DOHH2 (cell line): ENCODE measurements at regions not wholly inside any gene's neighbourhood (a gene's known extent, or its start where the extent isn't known, plus 50 kb on each side); places are given as distances from the start of the nearest gene placed in this dataset.

Source experiments
- H3F3A ChIP-seq: fragments of 200-600 bp; sonication (generic), shearing (Covaris generic); 2 replicates; pipeline ENCODE4 v1.6.0; 2016; ENCODE audit warnings: antibody characterized with exemption, mild to moderate bottlenecking; ENCODE audit not compliant: control insufficient read depth, insufficient read depth
- H3K27ac ChIP-seq: fragments of 200-600 bp; sonication (generic); 2 replicates; pipeline ENCODE4 v1.5.1; 2014; ENCODE audit warnings: low read depth, mild to moderate bottlenecking, low read length, moderate library complexity
- H3K27me3 ChIP-seq: fragments of 200-600 bp; sonication (generic); 2 replicates; pipeline ENCODE4 v1.6.1; 2014; ENCODE audit warnings: mild to moderate bottlenecking, low read length, mixed read lengths; ENCODE audit not compliant: control insufficient read depth
- H3K36me3 ChIP-seq: fragments of 200-600 bp; sonication (generic); 2 replicates; pipeline ENCODE4 v1.6.1; 2014; ENCODE audit warnings: mild to moderate bottlenecking, low read length, moderate library complexity, mixed read lengths; ENCODE audit not compliant: control insufficient read depth
- H3K4me1 ChIP-seq: fragments of 200-600 bp; sonication (generic); 2 replicates; pipeline ENCODE4 v1.6.1; 2014; ENCODE audit warnings: mild to moderate bottlenecking, low read length, mixed read lengths; ENCODE audit not compliant: control insufficient read depth
- H3K4me2 ChIP-seq: fragments of 200-600 bp; sonication (generic); 2 replicates; pipeline ENCODE4 v1.6.0; 2014; ENCODE audit warnings: mild to moderate bottlenecking, low read length, moderate library complexity
- H3K4me3 ChIP-seq: fragments of 200-600 bp; sonication (generic); 2 replicates; pipeline ENCODE4 v1.5.1; 2014; ENCODE audit warnings: mild to moderate bottlenecking, low read length, mixed read lengths
- H3K79me2 ChIP-seq: fragments of 200-600 bp; sonication (generic); 2 replicates; pipeline ENCODE4 v1.6.1; 2014; ENCODE audit warnings: mild to moderate bottlenecking, low read length, mixed read lengths; ENCODE audit not compliant: control insufficient read depth
- H3K9me2 ChIP-seq: fragments of 200-600 bp; sonication (generic); replicated peaks from 2 replicates; pipeline ENCODE4 v1.6.1; 2014; ENCODE audit warnings: mild to moderate bottlenecking, low read length, mixed read lengths; ENCODE audit not compliant: control insufficient read depth
- H3K9me3 ChIP-seq: fragments of 200-600 bp; sonication (generic); 2 replicates; pipeline ENCODE4 v1.6.1; 2014; ENCODE audit warnings: antibody characterized with exemption, low read length, mixed read lengths; ENCODE audit not compliant: control insufficient read depth, insufficient read depth
- H4K20me1 ChIP-seq: fragments of 200-600 bp; sonication (generic); 2 replicates; pipeline ENCODE4 v1.6.0; 2014; ENCODE audit warnings: low read depth, mild to moderate bottlenecking, antibody characterized with exemption, low read length, moderate library complexity; ENCODE audit not compliant: control insufficient read depth, insufficient read depth
- CTCF ChIP-seq: fragments of 200-600 bp; sonication (generic); IDR thresholded peaks from one replicate; pipeline ENCODE4 v1.5.1; 2014; ENCODE audit warnings: antibody characterized with exemption, mild to moderate bottlenecking, low read depth, low read length; ENCODE audit not compliant: poor library complexity, severe bottlenecking
- EZH2phosphoT487 ChIP-seq: fragments of 200-600 bp; sonication (generic); IDR thresholded peaks from 2 replicates; pipeline ENCODE4 v1.6.1; 2017; ENCODE audit warnings: borderline replicate concordance, mild to moderate bottlenecking, antibody characterized with exemption, low read length, moderate library complexity, mixed read lengths

GRCh38 chr15:77819048-77819850, 186.5 kb upstream of the LINGO1 start:
- Histone ChIP-seq H3K4me3 (no peak overlapping the region), H3K4me2 (no peak overlapping the region), H3K79me2 (no peaks in the 10 kb centered on the region), H3K4me1 (no peaks in the 10 kb centered on the region), H3K9me3 (no peaks in the 10 kb centered on the region), H3K9me2 (no peaks in the 10 kb centered on the region), H3K27me3 (peaks cover 7% of the 10 kb centered on the region; the same call in 1 of the 2 replicates), H3K27ac (no peak overlapping the region), H4K20me1 (no peaks in the 10 kb centered on the region), H3F3A (no peaks in the 10 kb centered on the region), H3K36me3 (no peaks in the 10 kb centered on the region)
- TF ChIP-seq CTCF (no peak), EZH2phosphoT487 (no peak)

- TF ChIP-seq EZH2phosphoT487 = no peak
- TF ChIP-seq CTCF = no peak
Observed at GRCh38 chr15:77818484-77819047, 185.9 kb upstream of the LINGO1 start.

GRCh38 chr15:77817434-77817833, 184.7 kb upstream of the LINGO1 start:
- Histone ChIP-seq H3K27ac (no peak overlapping the region), H3K27me3 (peaks cover 5% of the 10 kb centered on the region; the same call in 1 of the 2 replicates), H3K79me2 (no peaks in the 10 kb centered on the region), H3F3A (no peaks in the 10 kb centered on the region), H3K9me3 (no peaks in the 10 kb centered on the region), H3K4me1 (no peaks in the 10 kb centered on the region), H4K20me1 (no peaks in the 10 kb centered on the region), H3K4me3 (no peak overlapping the region), H3K9me2 (no peaks in the 10 kb centered on the region), H3K36me3 (no peaks in the 10 kb centered on the region), H3K4me2 (no peak overlapping the region)
- TF ChIP-seq CTCF = no peak
- TF ChIP-seq EZH2phosphoT487 = no peak

More at GRCh38 chr15:77818484-77819047, 185.9 kb upstream of the LINGO1 start:
- Histone ChIP-seq H3K9me3 (no peaks in the 10 kb centered on the region), H3K36me3 (no peaks in the 10 kb centered on the region), H3F3A (no peaks in the 10 kb centered on the region), H4K20me1 (no peaks in the 10 kb centered on the region), H3K4me3 (no peak overlapping the region), H3K4me1 (no peaks in the 10 kb centered on the region), H3K79me2 (no peaks in the 10 kb centered on the region), H3K4me2 (no peak overlapping the region), H3K27ac (no peak overlapping the region), H3K27me3 (peaks cover 7% of the 10 kb centered on the region; the same call in 1 of the 2 replicates), H3K9me2 (no peaks in the 10 kb centered on the region)
